AG09319 (cell line): ENCODE measurements at regions not wholly inside any gene's neighbourhood (a gene's known extent, or its start where the extent isn't known, plus 50 kb on each side); places are given as distances from the start of the nearest gene placed in this dataset.

ENCODE experiments used
- DNase-seq: peaks from one replicate; pipeline ENCODE4 v3.0.0-alpha.2; 2010; ENCODE audit warnings: low read depth; ENCODE audit errors: extremely low read depth
- TF ChIP-seq, protein P1 (sequence below): IDR thresholded peaks from 2 replicates; pipeline ENCODE4 v1.5.1; 2011; ENCODE audit warnings: low read depth, mild to moderate bottlenecking, inconsistent platforms, low read length, moderate library complexity

DNA sequence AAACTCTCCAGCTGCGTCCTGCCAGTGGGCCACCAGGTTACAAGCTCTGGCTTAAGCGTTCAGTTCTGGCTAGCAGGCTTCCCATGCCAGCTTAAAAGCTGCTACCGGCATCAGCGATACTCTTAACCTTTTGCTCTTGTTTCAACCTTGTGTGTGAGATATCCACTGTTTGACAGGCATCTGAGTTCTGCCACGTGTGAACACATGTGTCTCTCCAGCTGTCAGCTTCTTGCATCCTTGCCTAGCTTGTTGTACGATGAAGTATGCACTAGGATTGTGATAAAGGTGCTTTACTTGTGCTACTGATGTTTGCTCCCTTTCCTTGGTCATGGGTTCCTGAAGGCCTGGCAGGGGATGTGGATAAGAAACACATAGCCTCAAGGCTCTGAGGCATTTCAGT is 201.6 kb downstream of the PRDM2 start:
- TF ChIP-seq, protein P1, sequence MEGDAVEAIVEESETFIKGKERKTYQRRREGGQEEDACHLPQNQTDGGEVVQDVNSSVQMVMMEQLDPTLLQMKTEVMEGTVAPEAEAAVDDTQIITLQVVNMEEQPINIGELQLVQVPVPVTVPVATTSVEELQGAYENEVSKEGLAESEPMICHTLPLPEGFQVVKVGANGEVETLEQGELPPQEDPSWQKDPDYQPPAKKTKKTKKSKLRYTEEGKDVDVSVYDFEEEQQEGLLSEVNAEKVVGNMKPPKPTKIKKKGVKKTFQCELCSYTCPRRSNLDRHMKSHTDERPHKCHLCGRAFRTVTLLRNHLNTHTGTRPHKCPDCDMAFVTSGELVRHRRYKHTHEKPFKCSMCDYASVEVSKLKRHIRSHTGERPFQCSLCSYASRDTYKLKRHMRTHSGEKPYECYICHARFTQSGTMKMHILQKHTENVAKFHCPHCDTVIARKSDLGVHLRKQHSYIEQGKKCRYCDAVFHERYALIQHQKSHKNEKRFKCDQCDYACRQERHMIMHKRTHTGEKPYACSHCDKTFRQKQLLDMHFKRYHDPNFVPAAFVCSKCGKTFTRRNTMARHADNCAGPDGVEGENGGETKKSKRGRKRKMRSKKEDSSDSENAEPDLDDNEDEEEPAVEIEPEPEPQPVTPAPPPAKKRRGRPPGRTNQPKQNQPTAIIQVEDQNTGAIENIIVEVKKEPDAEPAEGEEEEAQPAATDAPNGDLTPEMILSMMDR = no peak
- no peak for DNase-seq

DNA sequence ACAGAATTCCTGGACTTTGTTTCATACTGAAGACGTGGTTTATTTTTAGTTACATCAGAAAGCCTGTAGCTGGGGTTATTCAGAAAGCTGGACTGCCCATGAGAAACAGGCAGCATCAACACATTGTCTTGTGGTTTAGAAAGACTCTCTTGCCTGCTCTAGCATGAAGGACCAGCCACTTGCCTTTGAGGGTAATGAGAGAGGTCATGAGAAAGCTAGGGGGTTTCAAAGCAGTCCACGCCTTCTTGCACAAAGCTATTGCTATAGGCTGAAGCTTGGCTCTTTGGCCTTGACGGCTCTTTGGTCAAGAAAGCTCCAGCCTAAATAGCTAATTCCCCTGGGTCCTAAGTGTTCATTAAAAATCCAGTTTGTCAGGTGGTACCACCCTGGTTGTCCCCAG is 208.1 kb downstream of the PRDM2 start:
- TF ChIP-seq, protein P1 = no peak
- no peak for DNase-seq

DNA sequence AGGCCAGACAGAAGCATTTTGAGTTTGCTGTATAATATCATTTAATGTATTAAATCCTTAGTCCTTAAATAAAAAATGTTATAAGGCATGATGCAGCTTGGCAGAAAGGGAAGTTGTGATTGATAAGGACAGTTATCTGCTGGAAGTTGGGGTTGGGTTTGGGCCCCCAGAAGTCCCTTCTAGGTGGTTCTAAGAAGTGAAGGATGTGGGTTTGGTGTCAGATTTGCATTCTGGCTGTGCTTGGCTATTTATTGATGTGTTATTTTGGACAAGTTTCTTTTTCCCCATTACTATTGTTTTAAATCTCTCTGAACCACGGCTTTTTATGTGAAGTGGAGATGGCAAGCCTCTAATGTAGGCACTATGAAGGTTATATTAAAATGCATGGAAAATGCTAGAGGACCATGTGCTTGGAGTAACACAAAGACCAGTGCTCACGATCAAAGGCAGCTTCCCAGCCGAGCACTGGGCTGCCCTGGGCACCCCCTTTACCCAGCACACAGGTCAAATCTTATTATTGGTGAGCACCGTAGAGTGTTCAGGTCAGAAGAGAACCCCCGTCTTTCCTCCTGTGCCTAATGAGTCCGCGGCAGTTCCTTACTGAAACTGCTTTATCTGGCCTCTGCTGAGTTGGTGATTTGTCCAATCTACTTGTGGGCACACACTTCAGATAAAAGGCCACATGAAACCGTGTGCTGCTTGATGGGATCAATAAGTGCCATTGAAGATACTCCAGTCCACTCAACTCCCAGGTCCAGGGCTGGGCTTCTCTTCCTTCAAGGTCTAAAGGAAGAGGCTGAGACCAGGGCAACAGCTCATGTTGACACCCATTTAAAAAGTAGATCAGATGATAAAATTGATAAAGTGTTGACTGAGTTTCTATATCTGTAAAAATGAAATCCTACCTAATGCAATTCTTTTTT is 212.0 kb downstream of the PRDM2 start:
- no peak for DNase-seq
- TF ChIP-seq, protein P1 = no peak

DNA sequence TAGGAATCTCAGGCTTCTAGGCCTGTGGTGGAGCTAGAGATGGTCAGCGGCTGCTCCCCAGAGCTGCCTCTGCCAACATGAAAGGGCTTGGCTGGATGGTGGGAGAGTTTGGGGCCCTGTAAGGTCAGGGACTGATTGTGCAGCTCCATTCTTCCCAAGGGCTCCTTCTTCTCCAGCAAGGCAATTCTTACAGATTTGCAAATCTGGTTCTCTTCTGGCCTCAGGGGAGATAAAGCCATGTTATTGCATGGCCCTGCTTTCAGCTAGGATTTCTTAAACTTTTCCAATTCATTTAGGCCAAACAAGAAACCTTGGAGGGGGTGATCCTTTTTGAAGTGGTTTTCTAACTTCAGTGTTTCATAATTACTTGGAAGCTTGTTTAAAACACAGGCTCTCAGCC is 213.4 kb downstream of the PRDM2 start:
- no peak for DNase-seq
- TF ChIP-seq, protein P1 = no peak

DNA sequence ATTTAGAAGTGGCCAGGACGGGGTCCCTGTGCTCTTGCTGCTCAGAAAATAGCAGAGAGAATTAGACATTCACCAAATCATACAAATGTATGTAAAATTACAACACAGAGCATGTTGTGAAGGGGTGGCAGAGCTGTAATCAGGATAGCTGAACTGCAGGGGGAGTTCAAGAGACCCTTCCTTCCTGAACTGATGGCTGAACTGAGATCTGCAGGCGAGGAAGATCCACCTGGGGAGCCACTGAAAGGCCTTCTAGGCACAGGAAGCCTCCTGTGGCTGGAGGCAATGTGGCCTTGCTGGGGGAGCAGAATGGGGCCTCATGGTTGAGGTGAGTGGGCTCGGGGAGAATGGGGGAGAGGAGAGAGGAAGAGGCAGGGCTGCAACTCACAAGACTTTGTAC is 216.5 kb downstream of the PRDM2 start:
- DNase-seq = no peak
- TF ChIP-seq, protein P1 = no peak

DNA sequence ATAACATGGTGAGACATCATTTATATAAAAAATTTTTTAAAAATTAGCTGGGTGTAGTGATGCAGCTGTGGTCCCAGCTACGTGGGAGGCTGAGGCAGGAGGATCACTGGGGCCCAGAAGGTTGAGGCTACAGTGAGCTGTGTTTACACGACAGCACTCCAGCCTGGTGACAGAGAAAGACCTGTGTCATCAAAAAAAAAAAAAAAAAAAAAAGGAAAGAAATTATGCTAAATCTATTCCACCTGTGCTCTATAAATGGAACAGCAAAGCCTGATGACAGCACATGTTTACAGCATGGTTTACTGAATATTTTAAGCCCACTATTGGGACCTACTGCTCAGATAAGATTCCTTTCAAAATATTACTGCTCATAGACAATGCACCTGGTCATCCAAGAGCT is 217.6 kb downstream of the PRDM2 start:
- TF ChIP-seq, protein P1 = no peak
- DNase-seq = no peak

DNA sequence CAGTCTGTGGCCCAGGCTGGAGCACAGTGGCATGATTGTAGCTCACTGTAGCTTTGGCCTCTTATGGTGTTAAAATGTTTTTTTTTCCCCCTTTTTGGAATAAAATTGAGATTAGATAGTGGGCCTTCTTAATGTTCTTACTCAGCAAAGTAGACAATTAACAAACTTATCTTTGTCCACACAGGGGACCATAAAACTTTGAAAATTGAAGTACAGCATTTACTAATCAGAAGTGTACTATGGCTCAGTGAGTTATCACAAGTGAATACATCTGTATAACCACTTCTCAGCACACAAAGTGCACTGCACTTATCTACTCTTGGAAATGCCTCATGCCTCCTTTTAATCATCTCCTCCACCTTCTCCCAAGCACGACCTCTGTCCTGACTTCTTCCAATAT is 218.9 kb downstream of the PRDM2 start:
- DNase-seq = no peak
- TF ChIP-seq, protein P1 = no peak
